Activated CD8-positive, alpha-beta memory T cell treated with anti-CD3 and anti-CD28 coated beads, Interleukin-2, amount 10 ng/mL, durations not matched to agents 7 days and 5 days (primary cell): ENCODE measurements at regions not wholly inside any gene's neighbourhood (a gene's known extent, or its start where the extent isn't known, plus 50 kb on each side); places are given as distances from the start of the nearest gene placed in this dataset.

Experiments
- ATAC-seq: fragments of 150-1000 bp; cut with Tn5 transposase; one replicate; pipeline ENCODE4 v1.10.0; 2021; ENCODE audit warnings: moderate library complexity
- CTCF ChIA-PET: fragments of 350-600 bp; sonication (Branson Sonifier 250); formaldehyde crosslinking; loops from one replicate; lab custom pipeline; 2021; ENCODE audit warnings: antibody characterized with exemption; lab: Charles Lee
- DNase-seq: peaks from one replicate; pipeline ENCODE4 v3.0.0-alpha.2; 2020
- H3K27ac Mint-ChIP-seq: one replicate; pipeline ENCODE4 v1.8.0; 2021; ENCODE audit warnings: mild to moderate bottlenecking, mixed read lengths
- H3K27me3 Mint-ChIP-seq: one replicate; pipeline ENCODE4 v1.8.0; 2021; ENCODE audit warnings: mixed read lengths
- H3K36me3 Mint-ChIP-seq: one replicate; pipeline ENCODE4 v1.8.0; 2021; ENCODE audit warnings: mild to moderate bottlenecking, mixed read lengths
- H3K4me1 Mint-ChIP-seq: one replicate; pipeline ENCODE4 v1.8.0; 2021; ENCODE audit warnings: mixed read lengths
- H3K4me3 Mint-ChIP-seq: one replicate; pipeline ENCODE4 v1.8.0; 2021; ENCODE audit warnings: mild to moderate bottlenecking, moderate library complexity, mixed read lengths
- H3K9me3 Mint-ChIP-seq: one replicate; pipeline ENCODE4 v1.8.0; 2022; ENCODE audit warnings: low read depth, mixed read lengths

- H3K27ac Mint-ChIP-seq, result no peak overlapping the region
- DNase-seq, result no peak
- H3K36me3 Mint-ChIP-seq, result no peaks in the 10 kb centered on the region
- CTCF ChIA-PET, result no interaction called here
- H3K9me3 Mint-ChIP-seq, result no peaks in the 10 kb centered on the region
- no peak overlapping the region for H3K4me3 Mint-ChIP-seq
- H3K4me1 Mint-ChIP-seq, result no peaks in the 10 kb centered on the region
- ATAC-seq, result no peak
- H3K27me3 Mint-ChIP-seq, result no peaks in the 10 kb centered on the region
Measured at GRCh38 chr12:28938056-28938455, 211.0 kb upstream of the FAR2 start.

DNA sequence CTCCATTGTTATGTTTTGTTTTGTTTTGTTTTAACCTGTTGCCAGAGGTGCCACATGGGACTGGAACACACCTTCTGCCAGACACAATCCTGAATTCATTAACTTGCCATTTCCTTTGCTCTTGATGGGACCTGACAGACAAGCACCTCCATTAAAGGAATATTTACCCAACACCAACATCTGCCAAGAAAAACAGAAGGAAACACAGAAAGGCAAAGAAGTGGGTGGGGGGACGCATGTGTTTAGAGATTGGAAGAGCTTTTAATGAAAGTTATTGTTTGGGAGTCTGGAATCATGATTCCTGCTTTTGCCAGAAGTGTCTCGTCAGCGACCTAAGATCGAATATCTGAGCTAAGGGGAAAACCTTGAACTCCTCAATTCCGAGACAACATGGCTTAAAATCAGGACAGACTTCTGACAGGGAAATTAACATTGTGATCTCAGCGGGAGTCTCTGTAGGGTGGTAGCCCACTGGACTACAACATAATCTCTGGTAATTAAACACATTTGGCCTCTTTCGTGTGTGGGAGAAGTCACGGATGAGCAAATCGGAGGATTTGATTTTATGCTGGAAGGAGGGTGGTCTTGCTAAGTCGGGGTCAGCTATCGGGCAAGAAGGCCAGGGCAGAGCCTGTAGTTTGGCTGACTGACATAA, 210.4 kb upstream of the FAR2 start:
- CTCF ChIA-PET, result no interaction called here
- DNase-seq (no peak), ATAC-seq (no peak)
- Mint-ChIP-seq H3K36me3 (no peaks in the 10 kb centered on the region), H3K27me3 (no peaks in the 10 kb centered on the region), H3K4me3 (no peak overlapping the region), H3K9me3 (no peaks in the 10 kb centered on the region), H3K4me1 (no peaks in the 10 kb centered on the region), H3K27ac (no peak overlapping the region)

DNA sequence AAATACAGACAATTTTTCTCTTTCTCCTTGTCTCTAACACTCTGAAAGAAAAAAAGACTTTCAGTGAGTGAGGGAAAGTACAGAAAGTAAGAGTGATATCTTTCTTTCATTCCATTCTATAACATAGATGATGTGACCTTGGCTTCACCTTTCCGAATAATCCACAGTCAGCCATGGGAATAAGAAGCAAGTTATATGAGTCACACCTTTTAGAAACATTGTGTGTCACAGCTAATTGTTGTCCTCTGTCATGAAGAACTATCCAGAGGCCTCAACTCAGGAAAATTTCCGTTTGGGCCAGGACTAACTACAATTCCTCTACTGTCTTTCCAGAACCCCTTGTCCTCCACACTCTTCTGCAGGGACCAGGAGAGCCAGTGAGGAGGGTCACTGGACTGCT, 209.7 kb upstream of the FAR2 start:
- Mint-ChIP-seq H3K36me3 (no peaks in the 10 kb centered on the region), H3K27ac (no peak overlapping the region), H3K4me3 (no peak overlapping the region), H3K9me3 (no peaks in the 10 kb centered on the region), H3K27me3 (no peaks in the 10 kb centered on the region), H3K4me1 (no peaks in the 10 kb centered on the region)
- DNase-seq (no peak), ATAC-seq (no peak)
- CTCF ChIA-PET, result no interaction called here

DNA sequence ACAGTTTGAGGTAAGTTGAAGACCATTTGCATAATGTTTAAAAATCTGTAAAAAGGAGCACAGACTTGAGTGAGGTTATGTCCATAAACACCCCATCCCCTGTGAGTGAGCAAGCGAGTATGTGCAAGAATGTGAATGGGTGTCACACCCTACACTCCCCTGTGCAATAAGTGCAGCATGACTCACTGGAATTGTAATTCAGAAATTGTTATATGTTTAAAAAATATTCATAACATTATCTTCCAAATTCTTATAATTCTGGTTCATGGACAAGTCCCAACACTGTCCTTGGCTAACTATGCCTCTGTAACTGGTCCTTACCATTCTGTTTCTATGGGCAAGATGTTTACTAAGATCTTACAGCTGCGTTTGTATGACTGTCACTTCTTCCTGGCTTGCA, 207.8 kb upstream of the FAR2 start:
- H3K4me1 Mint-ChIP-seq, result no peaks in the 10 kb centered on the region
- ATAC-seq (no peak), DNase-seq (no peak)
- no peak overlapping the region for H3K27ac Mint-ChIP-seq
- no peaks in the 10 kb centered on the region for H3K9me3 Mint-ChIP-seq
- H3K36me3 Mint-ChIP-seq, result no peaks in the 10 kb centered on the region
- H3K27me3 Mint-ChIP-seq, result no peaks in the 10 kb centered on the region
- H3K4me3 Mint-ChIP-seq, result no peak overlapping the region
- CTCF ChIA-PET, result interaction anchor here (1.2 kb wide), 1 partner anchor 31 kb away, joined by 3 read pairs; no protein-coding TSS in a partner anchor

GRCh38 chr12:28946361-28946760, 202.7 kb upstream of the FAR2 start:
- no peak overlapping the region for H3K4me3 Mint-ChIP-seq
- no peaks in the 10 kb centered on the region for H3K27me3 Mint-ChIP-seq
- CTCF ChIA-PET, result no interaction called here
- no peaks in the 10 kb centered on the region for H3K9me3 Mint-ChIP-seq
- H3K27ac Mint-ChIP-seq, result no peak overlapping the region
- H3K36me3 Mint-ChIP-seq, result no peaks in the 10 kb centered on the region
- DNase-seq, result no peak
- H3K4me1 Mint-ChIP-seq, result no peaks in the 10 kb centered on the region
- no peak for ATAC-seq

- CTCF ChIA-PET, result no interaction called here
- Mint-ChIP-seq H3K9me3 (no peaks in the 10 kb centered on the region), H3K27ac (no peak overlapping the region), H3K36me3 (no peaks in the 10 kb centered on the region), H3K4me3 (no peak overlapping the region), H3K27me3 (no peaks in the 10 kb centered on the region), H3K4me1 (no peaks in the 10 kb centered on the region)
- no peak for DNase-seq
- no peak for ATAC-seq
Measured at GRCh38 chr12:28948685-28949084, 200.4 kb upstream of the FAR2 start.

DNA sequence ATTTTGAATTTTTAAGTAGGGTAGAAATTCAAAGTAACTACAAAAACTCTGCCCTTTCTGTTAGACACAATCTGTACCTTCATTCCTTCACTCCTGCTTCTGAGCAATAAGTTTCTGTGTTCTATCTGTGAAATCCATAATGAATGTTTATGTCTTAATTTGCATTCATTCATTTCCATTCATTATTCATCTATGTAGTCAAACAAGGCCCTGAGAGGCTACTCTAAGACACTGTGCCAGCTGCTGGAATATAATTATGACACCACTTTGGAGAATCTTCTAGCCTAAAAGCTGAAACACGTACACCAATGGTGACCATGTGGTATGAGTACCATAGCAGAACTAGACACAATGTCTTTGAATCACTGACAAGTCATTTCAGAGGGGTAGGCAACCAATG, 199.9 kb upstream of the FAR2 start:
- H3K4me1 Mint-ChIP-seq, result no peaks in the 10 kb centered on the region

DNA sequence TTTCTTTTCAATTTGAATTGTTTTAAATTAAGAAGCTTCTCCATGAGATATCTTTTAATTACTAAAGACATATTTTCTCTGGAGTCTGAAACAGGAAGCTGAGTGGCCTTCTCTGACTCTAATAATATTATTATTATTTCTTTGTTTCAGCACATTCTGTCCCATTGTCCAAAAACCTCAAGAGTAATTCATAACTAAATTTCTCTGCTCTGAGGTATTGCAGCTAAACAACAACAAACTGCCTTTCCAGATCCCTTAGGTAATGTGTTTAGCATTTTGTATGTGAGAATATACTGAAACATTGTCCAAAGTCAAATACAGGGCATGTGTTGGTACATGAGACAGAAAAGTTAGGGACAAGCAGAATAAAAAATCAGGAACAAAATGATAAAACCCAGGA, 199.0 kb upstream of the FAR2 start:
- no peak for ATAC-seq
- no peaks in the 10 kb centered on the region for H3K9me3 Mint-ChIP-seq
- CTCF ChIA-PET, result no interaction called here

More for the DNA sequence above, 199.9 kb upstream of the FAR2 start:
- H3K27me3 Mint-ChIP-seq, result no peaks in the 10 kb centered on the region
- no peak overlapping the region for H3K27ac Mint-ChIP-seq
- DNase-seq, result no peak
- H3K36me3 Mint-ChIP-seq, result no peaks in the 10 kb centered on the region
- ATAC-seq, result no peak
- H3K9me3 Mint-ChIP-seq, result no peaks in the 10 kb centered on the region
- H3K4me3 Mint-ChIP-seq, result no peak overlapping the region
- CTCF ChIA-PET, result no interaction called here

DNA sequence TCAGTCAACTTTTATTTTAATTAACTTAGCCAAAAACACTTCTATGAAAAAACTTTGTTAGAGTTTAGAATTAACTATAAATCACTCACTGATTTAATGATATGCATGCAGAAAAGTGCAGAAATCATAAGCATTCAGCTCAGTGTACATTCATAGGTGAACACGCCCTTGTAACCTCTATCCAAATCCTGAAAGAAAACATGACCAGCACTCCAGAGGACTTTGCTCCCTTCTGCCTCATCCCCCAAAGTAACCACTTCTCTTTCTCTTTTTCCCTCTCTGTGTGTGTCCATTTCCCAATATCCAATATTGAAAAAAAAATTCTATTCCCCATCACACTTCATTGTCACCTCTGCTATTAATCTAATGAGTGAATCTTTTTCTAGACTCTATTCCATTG, 197.1 kb upstream of the FAR2 start:
- no peaks in the 10 kb centered on the region for H3K9me3 Mint-ChIP-seq
- H3K27ac Mint-ChIP-seq, result no peak overlapping the region
- H3K27me3 Mint-ChIP-seq, result no peaks in the 10 kb centered on the region
- DNase-seq (no peak), ATAC-seq (no peak)
- CTCF ChIA-PET, result no interaction called here
- no peaks in the 10 kb centered on the region for H3K4me1 Mint-ChIP-seq
- H3K4me3 Mint-ChIP-seq, result no peak overlapping the region
- no peaks in the 10 kb centered on the region for H3K36me3 Mint-ChIP-seq

More for the DNA sequence above, 199.0 kb upstream of the FAR2 start:
- Mint-ChIP-seq H3K4me3 (no peak overlapping the region), H3K4me1 (no peaks in the 10 kb centered on the region), H3K27ac (no peak overlapping the region), H3K36me3 (no peaks in the 10 kb centered on the region), H3K27me3 (no peaks in the 10 kb centered on the region)
- no peak for DNase-seq

DNA sequence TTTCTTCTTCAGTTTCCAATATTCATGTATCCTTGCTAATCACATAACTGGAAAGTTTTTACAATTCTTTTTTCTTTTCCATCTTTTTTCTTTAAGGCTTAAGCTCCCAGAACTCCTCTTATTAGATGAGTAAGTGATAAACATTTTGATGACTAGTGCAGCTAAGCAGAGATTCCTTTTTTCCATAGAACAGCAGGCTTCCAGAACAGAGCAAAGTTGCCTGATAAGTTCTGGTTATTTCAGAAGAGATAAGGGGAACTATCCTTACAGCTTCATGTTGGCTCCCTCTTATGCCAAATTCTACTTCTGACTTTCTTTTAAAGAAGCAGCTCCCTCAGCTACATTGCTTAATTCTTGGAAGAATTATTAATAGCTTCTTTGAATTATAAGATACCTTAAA, 194.7 kb upstream of the FAR2 start:
- H3K4me1 Mint-ChIP-seq, result no peaks in the 10 kb centered on the region
- no peaks in the 10 kb centered on the region for H3K9me3 Mint-ChIP-seq
- H3K27ac Mint-ChIP-seq, result no peak overlapping the region
- no peak for DNase-seq
- H3K27me3 Mint-ChIP-seq, result peaks cover 4% of the 10 kb centered on the region
- CTCF ChIA-PET, result no interaction called here
- ATAC-seq, result no peak
- no peaks in the 10 kb centered on the region for H3K36me3 Mint-ChIP-seq
- H3K4me3 Mint-ChIP-seq, result no peak overlapping the region

GRCh38 chr12:28955491-28955890, 193.6 kb upstream of the FAR2 start:
- ATAC-seq (no peak), DNase-seq (no peak)
- CTCF ChIA-PET, result no interaction called here
- Mint-ChIP-seq H3K27ac (no peak overlapping the region), H3K27me3 (peaks cover 5% of the 10 kb centered on the region), H3K4me3 (no peak overlapping the region), H3K36me3 (no peaks in the 10 kb centered on the region), H3K4me1 (no peaks in the 10 kb centered on the region), H3K9me3 (no peaks in the 10 kb centered on the region)

GRCh38 chr12:28955931-28956330, 193.1 kb upstream of the FAR2 start:
- Mint-ChIP-seq H3K4me3 (no peak overlapping the region), H3K27ac (no peak overlapping the region), H3K36me3 (no peaks in the 10 kb centered on the region), H3K27me3 (peaks cover 7% of the 10 kb centered on the region), H3K4me1 (no peaks in the 10 kb centered on the region), H3K9me3 (no peaks in the 10 kb centered on the region)
- DNase-seq, result no peak
- ATAC-seq, result no peak
- CTCF ChIA-PET, result no interaction called here

DNA sequence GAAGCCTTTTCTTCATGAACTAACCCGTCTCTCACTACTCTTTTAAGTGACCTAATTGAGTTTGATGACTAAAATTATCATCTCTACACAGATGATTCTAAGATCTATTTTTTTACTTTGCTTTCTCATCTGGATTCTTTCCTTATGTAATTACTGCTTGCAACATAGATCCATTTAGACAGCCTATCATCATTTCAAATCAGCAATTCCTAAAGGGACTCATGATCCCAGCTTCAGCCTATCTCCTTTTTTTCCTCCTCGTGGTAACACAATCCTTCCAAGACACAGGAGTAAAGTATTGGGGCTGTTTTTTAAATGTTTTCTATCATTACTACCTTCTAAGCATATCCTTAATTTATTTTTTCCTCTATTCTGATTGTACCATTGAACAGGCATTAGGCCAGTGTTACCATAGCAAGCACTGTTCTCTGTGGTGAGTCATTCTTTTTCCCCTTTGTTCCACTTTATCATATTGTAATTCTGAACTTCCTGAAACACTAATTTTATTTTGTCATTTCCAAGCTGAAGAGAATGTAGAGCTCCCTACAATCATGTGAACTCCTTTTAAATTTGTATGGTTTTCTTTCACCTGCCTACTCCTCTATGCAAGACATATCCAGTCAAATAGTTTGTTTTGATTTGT, 190.4 kb upstream of the FAR2 start:
- CTCF ChIA-PET, result no interaction called here
- no peak for DNase-seq
- no peaks in the 10 kb centered on the region for H3K9me3 Mint-ChIP-seq
- no peak overlapping the region for H3K27ac Mint-ChIP-seq
- H3K4me1 Mint-ChIP-seq, result no peaks in the 10 kb centered on the region
- H3K36me3 Mint-ChIP-seq, result no peaks in the 10 kb centered on the region
- H3K4me3 Mint-ChIP-seq, result no peak overlapping the region
- peaks cover 16% of the 10 kb centered on the region for H3K27me3 Mint-ChIP-seq
- ATAC-seq, result no peak

GRCh38 chr12:28961948-28962384, 187.1 kb upstream of the FAR2 start:
- Mint-ChIP-seq H3K9me3 (no peaks in the 10 kb centered on the region), H3K4me3 (no peak overlapping the region), H3K27me3 (peaks cover 16% of the 10 kb centered on the region), H3K36me3 (no peaks in the 10 kb centered on the region), H3K4me1 (no peaks in the 10 kb centered on the region), H3K27ac (no peak overlapping the region)
- CTCF ChIA-PET, result no interaction called here
- DNase-seq (no peak), ATAC-seq (no peak)
